Activated CD4-positive, alpha-beta T cell treated with anti-CD3 and anti-CD28 coated beads for 24 hours (primary cell): ENCODE measurements at regions not wholly inside any gene's neighbourhood (a gene's known extent, or its start where the extent isn't known, plus 50 kb on each side); places are given as distances from the start of the nearest gene placed in this dataset.
"Not testable (repeated sequence)": the region's sequence is repeated elsewhere in the genome, so short reads cannot be mapped to it uniquely, and the experiment has no call there.

ENCODE experiments used
- DNase-seq, 2 donors: peaks; one replicate each; pipeline ENCODE4 v3.0.0-alpha.2; 2020; ENCODE audit warnings: low read depth in 2 of 2

- DNase-seq: no peak
These were observed 884.5 kb upstream of the ADGRL3 start for GRCh38 chr4:60315586-60315985.

GRCh38 chr4:60326735-60327134 lies 873.4 kb upstream of the ADGRL3 start:
- DNase-seq: no peak

- no peak for DNase-seq
These were observed 872.5 kb upstream of the ADGRL3 start for GRCh38 chr4:60327651-60328050.

- no peak for DNase-seq
These were observed 855.2 kb upstream of the ADGRL3 start for GRCh38 chr4:60344908-60345307.

- no peak for DNase-seq
These were observed 854.7 kb upstream of the ADGRL3 start for GRCh38 chr4:60345392-60345791.

- DNase-seq: no peak
These were observed 840.3 kb upstream of the ADGRL3 start for GRCh38 chr4:60359746-60360367.

GRCh38 chr4:60365176-60365575 lies 835.0 kb upstream of the ADGRL3 start:
- no peak for DNase-seq

- DNase-seq: no peak
These were observed 833.5 kb upstream of the ADGRL3 start for GRCh38 chr4:60366661-60367060.

- no peak for DNase-seq
These were observed 831.1 kb upstream of the ADGRL3 start for GRCh38 chr4:60368986-60369385.

- DNase-seq: no peak
These were observed 822.1 kb upstream of the ADGRL3 start for GRCh38 chr4:60378010-60378409.

- no peak for DNase-seq
These were observed 815.6 kb upstream of the ADGRL3 start for GRCh38 chr4:60384516-60384915.

- DNase-seq: no peak
These were observed 810.5 kb upstream of the ADGRL3 start for GRCh38 chr4:60389633-60390032.

- no peak for DNase-seq
These were observed 803.6 kb upstream of the ADGRL3 start for GRCh38 chr4:60396341-60397049.

GRCh38 chr4:60400593-60400992 lies 799.5 kb upstream of the ADGRL3 start:
- no peak for DNase-seq

- DNase-seq: no peak
These were observed 796.1 kb upstream of the ADGRL3 start for GRCh38 chr4:60404027-60404426.

- DNase-seq: no peak
These were observed 777.7 kb upstream of the ADGRL3 start for GRCh38 chr4:60422439-60422838.

- DNase-seq: not testable (repeated sequence)
These were observed 776.4 kb upstream of the ADGRL3 start for GRCh38 chr4:60423573-60424184.

GRCh38 chr4:60432911-60433310 lies 767.2 kb upstream of the ADGRL3 start:
- DNase-seq: no peak

GRCh38 chr4:60443068-60443467 lies 757.1 kb upstream of the ADGRL3 start:
- no peak for DNase-seq

- DNase-seq: no peak
These were observed 756.3 kb upstream of the ADGRL3 start for GRCh38 chr4:60443796-60444195.

- DNase-seq: no peak
These were observed 750.1 kb upstream of the ADGRL3 start for GRCh38 chr4:60450054-60450453.

- DNase-seq: no peak
These were observed 747.9 kb upstream of the ADGRL3 start for GRCh38 chr4:60452266-60452665.

- DNase-seq: no peak
These were observed 744.7 kb upstream of the ADGRL3 start for GRCh38 chr4:60455380-60455779.
